H1 (cell line): ENCODE measurements at regions not wholly inside any gene's neighbourhood (a gene's known extent, or its start where the extent isn't known, plus 50 kb on each side); places are given as distances from the start of the nearest gene placed in this dataset.

Source experiments
- BRCA1 ChIP-seq: IDR thresholded peaks from 2 replicates; pipeline ENCODE4 v1.6.1; 2012; ENCODE audit warnings: low read depth, low read length, improper control_type of control experiment
- CBX8 ChIP-seq: fragments of 300-800, 300-1000 bp; sonication (generic); IDR thresholded peaks from 2 replicates; pipeline ENCODE4 v1.7.1; 2016; ENCODE audit warnings: low read depth, low read length, borderline replicate concordance
- CHD7 ChIP-seq: fragments of 300-600 bp; sonication (generic); IDR thresholded peaks from 2 replicates; pipeline ENCODE4 v1.7.1; 2012; ENCODE audit warnings: low read length, moderate library complexity, mild to moderate bottlenecking, inconsistent platforms; ENCODE audit not compliant: insufficient replicate concordance
- EGR1 ChIP-seq: IDR thresholded peaks from 2 replicates; pipeline ENCODE4 v1.6.1; 2011; ENCODE audit warnings: low read depth, low read length, borderline replicate concordance
- KDM4A ChIP-seq: IDR thresholded peaks from one replicate; pipeline ENCODE4 v1.7.1; 2012; ENCODE audit warnings: low read depth, mild to moderate bottlenecking, moderate library complexity, low read length, inconsistent platforms; ENCODE audit not compliant: severe bottlenecking

DNA sequence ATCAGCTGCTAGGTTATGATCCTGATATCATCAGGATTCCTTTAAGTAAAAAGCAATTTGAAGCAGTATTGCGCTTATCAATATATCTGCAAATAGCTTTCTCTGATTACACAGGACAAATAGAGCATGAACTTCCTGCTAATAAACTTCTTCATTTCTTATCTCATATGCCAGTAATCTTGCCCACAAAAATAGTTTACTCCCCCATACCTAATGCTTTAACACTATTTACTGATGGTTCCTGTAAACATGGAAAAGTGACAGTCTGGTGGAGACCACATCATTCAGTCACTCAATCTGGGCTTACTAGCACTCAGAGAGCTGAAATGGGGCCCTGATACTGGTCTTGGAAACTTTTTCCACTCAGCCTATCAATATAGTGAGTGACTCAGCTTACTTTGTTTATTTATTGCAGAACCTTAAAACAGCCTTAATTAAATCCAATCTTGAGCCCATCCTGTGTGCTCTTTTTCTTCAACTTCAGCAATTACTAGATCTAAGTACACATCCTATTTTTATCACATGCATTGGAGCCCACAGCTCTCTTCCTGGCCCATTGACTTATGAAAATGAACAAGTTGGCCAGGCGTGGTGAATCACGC is 1464.3 kb downstream of the UQCRFS1 start (continued):
- TF ChIP-seq CHD7 (no peak), CBX8 (no peak), EGR1 (no peak), KDM4A (no peak), BRCA1 (no peak)
